GM23338 (cell line): ENCODE measurements at regions not wholly inside any gene's neighbourhood (a gene's known extent, or its start where the extent isn't known, plus 50 kb on each side); places are given as distances from the start of the nearest gene placed in this dataset.

Experiments
- ATAC-seq: fragments of 200-7000 bp; cut with Tn5 transposase; 3 replicates; pipeline ENCODE4 v1.9.1; 2020
- DNase-seq: peaks from one replicate; pipeline ENCODE4 v3.0.0-alpha.2; 2015; ENCODE audit warnings: low spot score
- H2AFZ ChIP-seq: fragments of 200-600 bp; sonication (generic); 2 replicates; pipeline ENCODE4 v1.8.0; 2016; ENCODE audit warnings: antibody characterized with exemption, mild to moderate bottlenecking, moderate library complexity
- H3F3A ChIP-seq: fragments of 200-600 bp; sonication (generic); replicated peaks from 2 replicates; pipeline ENCODE4 v1.8.0; 2017; ENCODE audit warnings: antibody characterized with exemption, mixed run types, low read depth
- H3K27ac ChIP-seq: fragments of 200-600 bp; sonication (generic); 2 replicates; pipeline ENCODE4 v1.6.1; 2016; ENCODE audit warnings: low read depth
- H3K27me3 ChIP-seq: fragments of 200-600 bp; sonication (generic); 2 replicates; pipeline ENCODE4 v1.8.0; 2016; ENCODE audit warnings: mild to moderate bottlenecking, mixed run types, moderate library complexity; ENCODE audit not compliant: insufficient read depth
- H3K36me3 ChIP-seq: fragments of 200-600 bp; sonication (generic); 2 replicates; pipeline ENCODE4 v1.8.0; 2016; ENCODE audit warnings: mild to moderate bottlenecking; ENCODE audit not compliant: insufficient read depth
- H3K4me1 ChIP-seq: fragments of 200-600 bp; sonication (generic); 2 replicates; pipeline ENCODE4 v1.8.0; 2016; ENCODE audit warnings: mild to moderate bottlenecking, moderate library complexity; ENCODE audit not compliant: insufficient read depth
- H3K4me2 ChIP-seq: fragments of 200-600 bp; sonication (generic); 2 replicates; pipeline ENCODE4 v1.7.1; 2017; ENCODE audit warnings: mixed run types
- H3K4me3 ChIP-seq: fragments of 200-600 bp; sonication (generic); 2 replicates; pipeline ENCODE4 v1.6.1; 2016; ENCODE audit warnings: mixed run types
- H3K79me2 ChIP-seq: fragments of 200-600 bp; sonication (generic); replicated peaks from 2 replicates; pipeline ENCODE4 v1.8.0; 2017; ENCODE audit warnings: mild to moderate bottlenecking; ENCODE audit not compliant: insufficient read depth
- H3K9me2 ChIP-seq: fragments of 200-600 bp; sonication (generic); 2 replicates; pipeline ENCODE4 v1.8.0; 2017; ENCODE audit not compliant: insufficient read depth
- H4K20me1 ChIP-seq: fragments of 200-600 bp; sonication (generic); replicated peaks from 2 replicates; pipeline ENCODE4 v1.8.0; 2017; ENCODE audit warnings: mild to moderate bottlenecking; ENCODE audit not compliant: insufficient read depth
- H3K27ac Mint-ChIP-seq: 2 replicates; pipeline ENCODE4 v1.8.0; 2020; ENCODE audit warnings: inconsistent platforms, mild to moderate bottlenecking, moderate library complexity, mixed read lengths
- H3K27me3 Mint-ChIP-seq: 3 replicates; pipeline ENCODE4 v1.8.0; 2022; ENCODE audit warnings: low read depth, mild to moderate bottlenecking, moderate library complexity, mixed read lengths, inconsistent platforms; ENCODE audit not compliant: insufficient read depth, poor library complexity
- H3K36me3 Mint-ChIP-seq: 3 replicates; pipeline ENCODE4 v1.8.0; 2021; ENCODE audit warnings: low read depth, mild to moderate bottlenecking, inconsistent platforms, moderate library complexity, mixed read lengths
- H3K4me1 Mint-ChIP-seq: 3 replicates; pipeline ENCODE4 v1.8.0; 2020; ENCODE audit warnings: mild to moderate bottlenecking, inconsistent platforms, mixed read lengths
- H3K4me3 Mint-ChIP-seq: 3 replicates; pipeline ENCODE4 v1.8.0; 2021; ENCODE audit warnings: moderate library complexity, mild to moderate bottlenecking, inconsistent platforms, mixed read lengths
- H3K9me3 Mint-ChIP-seq: 3 replicates; pipeline ENCODE4 v1.8.0; 2020; ENCODE audit warnings: moderate library complexity, mild to moderate bottlenecking, inconsistent platforms, mixed read lengths
- CREB1 ChIP-seq: fragments of 250-450 bp; sonication (Bioruptor Pico); IDR thresholded peaks from 2 replicates; pipeline ENCODE4 v1.5.0; 2020; ENCODE audit warnings: low read depth, mild to moderate bottlenecking, moderate library complexity
- EZH2 ChIP-seq: fragments of 200-600 bp; sonication (generic); IDR thresholded peaks from one replicate; pipeline ENCODE4 v1.8.0; 2017; ENCODE audit warnings: antibody characterized with exemption, mild to moderate bottlenecking, low read depth; ENCODE audit not compliant: unreplicated experiment
- EZH2phosphoT487 ChIP-seq: fragments of 200-600 bp; sonication (generic); IDR thresholded peaks from one replicate; pipeline ENCODE4 v1.8.1; 2018; ENCODE audit warnings: antibody characterized with exemption; ENCODE audit not compliant: unreplicated experiment
- JUNB ChIP-seq: IDR thresholded peaks from one replicate; pipeline ENCODE4 v1.6.1; 2016; ENCODE audit warnings: antibody characterized with exemption; ENCODE audit not compliant: unreplicated experiment
- NANOG ChIP-seq: IDR thresholded peaks from 2 replicates; pipeline ENCODE4 v1.6.1; 2016; ENCODE audit warnings: antibody characterized with exemption, borderline replicate concordance
- STAT1 ChIP-seq: IDR thresholded peaks from one replicate; pipeline ENCODE4 v1.6.1; 2016; ENCODE audit warnings: antibody characterized with exemption; ENCODE audit not compliant: unreplicated experiment
- ZNF114 ChIP-seq: fragments of 250-450 bp; sonication (Bioruptor Pico); IDR thresholded peaks from 2 replicates; pipeline ENCODE4 v1.5.0; 2020; ENCODE audit warnings: mild to moderate bottlenecking, moderate library complexity
- ZNF331 ChIP-seq: fragments of 250-450 bp; sonication (Bioruptor Pico); IDR thresholded peaks from 2 replicates; pipeline ENCODE4 v1.5.0; 2020; ENCODE audit warnings: low read depth, mild to moderate bottlenecking, moderate library complexity
- TF ChIP-seq, protein P1 (sequence below): IDR thresholded peaks from one replicate; pipeline ENCODE4 v1.6.1; 2018; ENCODE audit warnings: antibody characterized with exemption; ENCODE audit not compliant: unreplicated experiment
- TF ChIP-seq, protein P2 (sequence below): fragments of 250-450 bp; sonication (Bioruptor Pico); IDR thresholded peaks from 2 replicates; pipeline ENCODE4 v1.5.0; 2020; ENCODE audit warnings: mild to moderate bottlenecking, moderate library complexity

DNA sequence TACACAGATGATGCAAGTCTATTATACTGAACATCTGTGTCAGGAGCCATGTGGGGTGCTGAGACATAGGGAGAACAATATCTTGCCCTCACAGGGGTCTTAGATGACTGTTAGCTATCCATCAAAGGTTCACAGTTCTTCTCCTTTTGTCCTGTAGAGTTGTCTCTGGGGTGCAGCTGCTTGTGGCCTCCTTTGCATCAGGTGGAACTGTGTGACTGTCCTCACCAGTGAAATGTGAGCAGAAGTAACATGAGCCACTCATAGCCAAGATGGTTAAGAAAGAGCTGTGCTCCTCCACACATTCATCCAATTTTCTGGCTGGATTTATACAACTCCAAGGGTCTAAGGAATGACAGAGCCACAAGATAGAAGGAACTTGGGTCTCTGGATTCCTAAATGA, 56.0 kb upstream of the ST8SIA3 start:
- H3K4me1 Mint-ChIP-seq = no peaks in the 10 kb centered on the region
- ATAC-seq (no peak), DNase-seq (no peak)
- no peak overlapping the region for H3K4me3 Mint-ChIP-seq
- no peaks in the 10 kb centered on the region for H3F3A ChIP-seq
- peaks cover 5% of the 10 kb centered on the region for H3K27me3 Mint-ChIP-seq
- H3K27me3 ChIP-seq = no peaks in the 10 kb centered on the region
- H3K27ac ChIP-seq = no peak overlapping the region
- no peak overlapping the region for H3K27ac Mint-ChIP-seq
- TF ChIP-seq CREB1 (CRISPR knock-in tag) = no peak
- TF ChIP-seq EZH2 = no peak
- no peak for TF ChIP-seq JUNB
- TF ChIP-seq STAT1 = no peak
- no peaks in the 10 kb centered on the region for H3K36me3 ChIP-seq
- H3K4me2 ChIP-seq = no peak overlapping the region
- H3K79me2 ChIP-seq = no peaks in the 10 kb centered on the region
- H2AFZ ChIP-seq = no peak overlapping the region
- no peaks in the 10 kb centered on the region for H3K9me2 ChIP-seq
- no peaks in the 10 kb centered on the region; the same call in 2 of the 3 replicates for H3K9me3 Mint-ChIP-seq
- no peak overlapping the region for H3K4me3 ChIP-seq
- H3K4me1 ChIP-seq = no peaks in the 10 kb centered on the region
- no peaks in the 10 kb centered on the region for H3K36me3 Mint-ChIP-seq
- H4K20me1 ChIP-seq = no peaks in the 10 kb centered on the region

DNA sequence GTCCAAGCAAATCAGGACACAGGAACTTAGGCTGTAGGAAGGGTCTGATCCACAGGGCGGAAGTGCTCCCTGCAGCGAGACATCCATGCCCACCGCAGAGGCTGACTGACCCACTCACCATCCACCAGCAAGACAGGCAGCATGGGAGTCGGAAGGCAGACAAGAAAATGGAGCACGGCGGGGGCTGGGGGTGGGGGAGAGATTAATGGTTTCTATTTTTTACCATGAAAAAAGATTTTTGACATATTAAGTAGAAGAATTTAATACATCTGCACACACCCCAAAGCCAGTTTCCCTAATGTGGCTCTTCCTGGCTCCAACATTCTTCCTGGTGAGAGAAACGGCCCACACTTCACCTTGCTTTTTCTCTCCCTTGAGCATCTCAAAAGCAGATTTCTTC, 55.1 kb upstream of the ST8SIA3 start:
- no peak overlapping the region for H3K27ac Mint-ChIP-seq

More for the DNA sequence above, 55.1 kb upstream of the ST8SIA3 start:
- ATAC-seq = no peak
- H3K79me2 ChIP-seq = no peaks in the 10 kb centered on the region
- H3K36me3 Mint-ChIP-seq = no peaks in the 10 kb centered on the region
- no peaks in the 10 kb centered on the region for H3K36me3 ChIP-seq
- no peaks in the 10 kb centered on the region for H3F3A ChIP-seq
- H3K27me3 Mint-ChIP-seq = peaks cover 2% of the 10 kb centered on the region
- no peaks in the 10 kb centered on the region for H4K20me1 ChIP-seq
- no peak overlapping the region for H3K4me2 ChIP-seq
- H3K4me1 Mint-ChIP-seq = peaks cover 4% of the 10 kb centered on the region
- H3K9me2 ChIP-seq = no peaks in the 10 kb centered on the region
- no peak overlapping the region for H3K4me3 ChIP-seq
- H3K27me3 ChIP-seq = no peaks in the 10 kb centered on the region
- no peak overlapping the region for H2AFZ ChIP-seq
- DNase-seq = no peak
- H3K4me3 Mint-ChIP-seq = no peak overlapping the region
- no peak overlapping the region for H3K27ac ChIP-seq
- no peak for TF ChIP-seq ZNF114
- no peak for TF ChIP-seq NANOG
- no peak for TF ChIP-seq STAT1
- no peak for TF ChIP-seq EZH2phosphoT487
- TF ChIP-seq, protein P1, sequence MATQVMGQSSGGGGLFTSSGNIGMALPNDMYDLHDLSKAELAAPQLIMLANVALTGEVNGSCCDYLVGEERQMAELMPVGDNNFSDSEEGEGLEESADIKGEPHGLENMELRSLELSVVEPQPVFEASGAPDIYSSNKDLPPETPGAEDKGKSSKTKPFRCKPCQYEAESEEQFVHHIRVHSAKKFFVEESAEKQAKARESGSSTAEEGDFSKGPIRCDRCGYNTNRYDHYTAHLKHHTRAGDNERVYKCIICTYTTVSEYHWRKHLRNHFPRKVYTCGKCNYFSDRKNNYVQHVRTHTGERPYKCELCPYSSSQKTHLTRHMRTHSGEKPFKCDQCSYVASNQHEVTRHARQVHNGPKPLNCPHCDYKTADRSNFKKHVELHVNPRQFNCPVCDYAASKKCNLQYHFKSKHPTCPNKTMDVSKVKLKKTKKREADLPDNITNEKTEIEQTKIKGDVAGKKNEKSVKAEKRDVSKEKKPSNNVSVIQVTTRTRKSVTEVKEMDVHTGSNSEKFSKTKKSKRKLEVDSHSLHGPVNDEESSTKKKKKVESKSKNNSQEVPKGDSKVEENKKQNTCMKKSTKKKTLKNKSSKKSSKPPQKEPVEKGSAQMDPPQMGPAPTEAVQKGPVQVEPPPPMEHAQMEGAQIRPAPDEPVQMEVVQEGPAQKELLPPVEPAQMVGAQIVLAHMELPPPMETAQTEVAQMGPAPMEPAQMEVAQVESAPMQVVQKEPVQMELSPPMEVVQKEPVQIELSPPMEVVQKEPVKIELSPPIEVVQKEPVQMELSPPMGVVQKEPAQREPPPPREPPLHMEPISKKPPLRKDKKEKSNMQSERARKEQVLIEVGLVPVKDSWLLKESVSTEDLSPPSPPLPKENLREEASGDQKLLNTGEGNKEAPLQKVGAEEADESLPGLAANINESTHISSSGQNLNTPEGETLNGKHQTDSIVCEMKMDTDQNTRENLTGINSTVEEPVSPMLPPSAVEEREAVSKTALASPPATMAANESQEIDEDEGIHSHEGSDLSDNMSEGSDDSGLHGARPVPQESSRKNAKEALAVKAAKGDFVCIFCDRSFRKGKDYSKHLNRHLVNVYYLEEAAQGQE = no peak
- no peak for TF ChIP-seq ZNF331 (CRISPR knock-in tag)
- TF ChIP-seq, protein P2, sequence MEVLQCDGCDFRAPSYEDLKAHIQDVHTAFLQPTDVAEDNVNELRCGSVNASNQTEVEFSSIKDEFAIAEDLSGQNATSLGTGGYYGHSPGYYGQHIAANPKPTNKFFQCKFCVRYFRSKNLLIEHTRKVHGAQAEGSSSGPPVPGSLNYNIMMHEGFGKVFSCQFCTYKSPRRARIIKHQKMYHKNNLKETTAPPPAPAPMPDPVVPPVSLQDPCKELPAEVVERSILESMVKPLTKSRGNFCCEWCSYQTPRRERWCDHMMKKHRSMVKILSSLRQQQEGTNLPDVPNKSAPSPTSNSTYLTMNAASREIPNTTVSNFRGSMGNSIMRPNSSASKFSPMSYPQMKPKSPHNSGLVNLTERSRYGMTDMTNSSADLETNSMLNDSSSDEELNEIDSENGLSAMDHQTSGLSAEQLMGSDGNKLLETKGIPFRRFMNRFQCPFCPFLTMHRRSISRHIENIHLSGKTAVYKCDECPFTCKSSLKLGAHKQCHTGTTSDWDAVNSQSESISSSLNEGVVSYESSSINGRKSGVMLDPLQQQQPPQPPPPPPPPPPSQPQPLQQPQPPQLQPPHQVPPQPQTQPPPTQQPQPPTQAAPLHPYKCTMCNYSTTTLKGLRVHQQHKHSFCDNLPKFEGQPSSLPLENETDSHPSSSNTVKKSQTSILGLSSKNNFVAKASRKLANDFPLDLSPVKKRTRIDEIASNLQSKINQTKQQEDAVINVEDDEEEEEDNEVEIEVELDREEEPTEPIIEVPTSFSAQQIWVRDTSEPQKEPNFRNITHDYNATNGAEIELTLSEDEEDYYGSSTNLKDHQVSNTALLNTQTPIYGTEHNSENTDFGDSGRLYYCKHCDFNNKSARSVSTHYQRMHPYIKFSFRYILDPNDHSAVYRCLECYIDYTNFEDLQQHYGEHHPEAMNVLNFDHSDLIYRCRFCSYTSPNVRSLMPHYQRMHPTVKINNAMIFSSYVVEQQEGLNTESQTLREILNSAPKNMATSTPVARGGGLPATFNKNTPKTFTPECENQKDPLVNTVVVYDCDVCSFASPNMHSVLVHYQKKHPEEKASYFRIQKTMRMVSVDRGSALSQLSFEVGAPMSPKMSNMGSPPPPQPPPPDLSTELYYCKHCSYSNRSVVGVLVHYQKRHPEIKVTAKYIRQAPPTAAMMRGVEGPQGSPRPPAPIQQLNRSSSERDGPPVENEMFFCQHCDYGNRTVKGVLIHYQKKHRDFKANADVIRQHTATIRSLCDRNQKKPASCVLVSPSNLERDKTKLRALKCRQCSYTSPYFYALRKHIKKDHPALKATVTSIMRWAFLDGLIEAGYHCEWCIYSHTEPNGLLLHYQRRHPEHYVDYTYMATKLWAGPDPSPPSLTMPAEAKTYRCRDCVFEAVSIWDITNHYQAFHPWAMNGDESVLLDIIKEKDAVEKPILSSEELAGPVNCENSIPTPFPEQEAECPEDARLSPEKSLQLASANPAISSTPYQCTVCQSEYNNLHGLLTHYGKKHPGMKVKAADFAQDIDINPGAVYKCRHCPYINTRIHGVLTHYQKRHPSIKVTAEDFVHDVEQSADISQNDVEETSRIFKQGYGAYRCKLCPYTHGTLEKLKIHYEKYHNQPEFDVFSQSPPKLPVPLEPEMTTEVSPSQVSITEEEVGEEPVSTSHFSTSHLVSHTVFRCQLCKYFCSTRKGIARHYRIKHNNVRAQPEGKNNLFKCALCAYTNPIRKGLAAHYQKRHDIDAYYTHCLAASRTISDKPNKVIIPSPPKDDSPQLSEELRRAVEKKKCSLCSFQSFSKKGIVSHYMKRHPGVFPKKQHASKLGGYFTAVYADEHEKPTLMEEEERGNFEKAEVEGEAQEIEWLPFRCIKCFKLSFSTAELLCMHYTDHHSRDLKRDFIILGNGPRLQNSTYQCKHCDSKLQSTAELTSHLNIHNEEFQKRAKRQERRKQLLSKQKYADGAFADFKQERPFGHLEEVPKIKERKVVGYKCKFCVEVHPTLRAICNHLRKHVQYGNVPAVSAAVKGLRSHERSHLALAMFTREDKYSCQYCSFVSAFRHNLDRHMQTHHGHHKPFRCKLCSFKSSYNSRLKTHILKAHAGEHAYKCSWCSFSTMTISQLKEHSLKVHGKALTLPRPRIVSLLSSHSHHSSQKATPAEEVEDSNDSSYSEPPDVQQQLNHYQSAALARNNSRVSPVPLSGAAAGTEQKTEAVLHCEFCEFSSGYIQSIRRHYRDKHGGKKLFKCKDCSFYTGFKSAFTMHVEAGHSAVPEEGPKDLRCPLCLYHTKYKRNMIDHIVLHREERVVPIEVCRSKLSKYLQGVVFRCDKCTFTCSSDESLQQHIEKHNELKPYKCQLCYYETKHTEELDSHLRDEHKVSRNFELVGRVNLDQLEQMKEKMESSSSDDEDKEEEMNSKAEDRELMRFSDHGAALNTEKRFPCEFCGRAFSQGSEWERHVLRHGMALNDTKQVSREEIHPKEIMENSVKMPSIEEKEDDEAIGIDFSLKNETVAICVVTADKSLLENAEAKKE (CRISPR knock-in tag) = no peak
- no peak for TF ChIP-seq JUNB
- H3K9me3 Mint-ChIP-seq = no peaks in the 10 kb centered on the region; the same call in 2 of the 3 replicates
- no peaks in the 10 kb centered on the region for H3K4me1 ChIP-seq
